COR-L47 (cell line): ENCODE measurements at regions not wholly inside any gene's neighbourhood (a gene's known extent, or its start where the extent isn't known, plus 50 kb on each side); places are given as distances from the start of the nearest gene placed in this dataset.

Experiments used
- DNase-seq: peaks from one replicate; lab custom pipeline; 2025; lab: John Stamatoyannopoulos, UW

DNA sequence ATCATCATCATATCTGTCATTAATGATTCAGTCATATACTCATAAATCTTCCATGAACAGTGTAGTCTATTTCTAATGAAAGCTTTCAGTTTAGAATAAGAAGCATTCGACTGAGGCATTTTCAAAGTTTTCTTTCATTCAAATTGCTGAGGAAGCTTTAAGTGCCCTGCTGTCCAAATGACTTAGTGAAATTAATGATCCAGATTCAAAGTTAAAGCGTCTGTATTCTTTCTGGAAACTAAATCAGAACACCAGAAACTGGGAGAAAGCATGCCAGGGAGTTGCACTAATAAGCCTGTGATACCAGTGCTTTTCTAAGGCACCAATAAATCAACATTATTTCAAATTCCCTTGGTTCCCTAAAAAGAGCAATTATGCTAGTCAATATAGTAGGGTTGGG, 367.8 kb upstream of the ANO5 start:
- DNase-seq, result no peak

DNA sequence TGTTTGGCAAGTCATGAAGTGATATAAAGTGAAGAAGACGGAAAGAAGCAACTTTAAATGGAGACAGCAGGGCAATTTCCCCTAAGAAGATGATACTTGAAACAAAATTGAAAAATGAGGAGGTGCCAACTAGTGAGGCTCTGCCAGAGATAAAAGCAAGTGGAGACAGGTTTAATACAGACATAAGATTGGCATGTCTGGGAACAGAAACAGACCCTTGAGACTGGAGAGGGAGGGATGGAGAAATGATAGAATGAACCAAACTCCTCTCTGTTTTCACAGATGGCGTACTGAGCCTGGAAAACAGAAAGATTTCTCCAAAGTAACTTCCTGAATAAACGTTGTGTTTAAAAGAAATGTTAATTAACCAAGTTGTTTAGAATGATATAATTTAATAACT, 354.5 kb upstream of the ANO5 start:
- DNase-seq, result no peak

DNA sequence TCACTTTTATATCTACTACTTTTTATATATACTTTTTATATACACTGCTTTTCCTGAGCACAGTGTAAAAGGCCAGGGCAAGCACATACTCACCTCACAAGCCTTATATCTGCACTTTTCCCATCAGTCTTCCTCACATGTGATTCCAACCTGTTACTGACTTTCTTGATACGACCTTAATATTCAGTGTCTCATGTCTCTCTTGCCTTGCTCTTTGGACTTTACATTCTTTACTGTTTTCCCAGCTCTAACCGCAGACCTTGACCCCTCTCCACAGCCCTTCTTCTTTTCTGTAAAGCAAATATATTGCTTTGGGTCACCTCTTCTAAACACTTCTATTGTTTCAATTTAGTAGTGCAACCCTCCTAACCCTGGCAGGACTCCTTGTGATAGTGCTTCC, 353.1 kb upstream of the ANO5 start:
- no peak for DNase-seq

DNA sequence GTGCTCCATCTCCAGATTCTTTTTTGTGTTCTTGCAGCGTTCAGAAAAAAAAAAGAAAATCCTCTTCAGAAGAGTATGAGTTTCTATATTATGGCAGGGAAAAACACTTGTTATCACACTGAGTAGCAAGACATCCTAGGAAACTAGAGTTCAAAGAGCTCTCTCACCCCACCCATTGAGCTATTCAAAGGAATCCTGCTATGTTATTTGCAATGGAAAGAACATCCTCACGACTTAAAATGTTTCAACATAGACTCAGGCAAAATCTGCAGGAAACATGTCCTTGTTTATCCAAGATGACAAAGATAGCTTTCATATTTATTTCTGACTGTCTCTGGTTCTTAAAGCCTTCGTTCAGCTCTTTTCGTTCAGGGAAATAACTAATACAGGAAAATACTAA, 331.6 kb upstream of the ANO5 start:
- DNase-seq, result no peak

DNA sequence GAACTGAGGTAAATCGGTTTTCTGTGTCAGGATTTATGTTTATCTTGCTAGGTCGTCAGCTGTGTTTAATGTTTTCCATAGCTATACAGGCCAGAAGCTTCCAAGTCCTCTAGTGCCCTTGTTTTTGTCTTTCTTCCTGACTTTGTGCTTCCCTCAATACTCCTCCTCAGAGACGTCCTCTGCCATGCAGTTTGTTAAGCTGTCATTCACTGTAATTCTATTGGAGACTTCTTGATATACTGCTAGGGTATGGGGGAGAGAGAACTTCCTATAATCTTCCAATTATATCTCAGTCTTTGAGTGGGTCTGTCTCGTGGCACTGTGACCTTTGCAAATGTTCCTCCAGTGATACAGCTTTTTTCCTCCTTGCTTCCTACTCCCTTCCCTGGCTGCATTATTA, 327.3 kb upstream of the ANO5 start:
- no peak for DNase-seq

DNA sequence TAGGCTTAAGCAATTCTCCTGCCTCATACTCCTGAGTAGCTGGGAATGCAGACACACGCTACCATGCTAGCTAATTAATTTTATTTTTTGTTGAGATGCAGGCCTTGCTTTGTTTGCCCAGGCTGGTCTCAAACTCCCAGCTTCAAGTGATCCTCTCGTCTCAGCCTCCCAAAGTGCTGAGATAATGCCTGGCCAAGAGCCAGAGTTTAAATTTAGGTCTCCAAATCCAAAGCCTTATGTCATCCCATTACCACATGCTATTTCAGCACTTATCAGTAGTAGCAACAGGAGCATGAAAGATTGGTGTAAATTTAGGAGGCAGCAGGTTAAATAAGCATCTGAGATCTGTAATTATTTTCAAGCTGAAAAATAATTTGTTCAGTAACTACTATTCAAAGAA, 326.1 kb upstream of the ANO5 start:
- no peak for DNase-seq

DNA sequence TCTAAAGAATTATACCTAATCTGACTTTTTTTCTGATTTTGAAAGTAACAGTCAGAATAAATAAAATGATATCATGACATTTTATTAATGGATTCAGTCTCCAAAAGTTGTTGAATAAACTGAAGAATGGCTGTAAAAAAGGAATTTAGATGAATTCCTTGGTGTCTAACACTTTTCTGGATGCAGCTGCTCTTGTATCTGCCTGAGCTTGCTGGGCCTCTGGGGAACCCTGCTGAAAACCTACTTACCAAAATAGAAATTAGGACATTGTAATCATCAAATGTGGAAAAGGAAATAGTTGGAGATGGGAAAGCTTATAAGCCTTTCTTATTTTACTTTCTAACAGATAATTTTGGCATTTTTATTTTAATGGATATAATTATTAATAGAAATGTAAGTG, 315.7 kb upstream of the ANO5 start:
- DNase-seq, result no peak

- DNase-seq, result no peak
Measured at GRCh38 chr11:21883354-21883753, 309.5 kb upstream of the ANO5 start.

DNA sequence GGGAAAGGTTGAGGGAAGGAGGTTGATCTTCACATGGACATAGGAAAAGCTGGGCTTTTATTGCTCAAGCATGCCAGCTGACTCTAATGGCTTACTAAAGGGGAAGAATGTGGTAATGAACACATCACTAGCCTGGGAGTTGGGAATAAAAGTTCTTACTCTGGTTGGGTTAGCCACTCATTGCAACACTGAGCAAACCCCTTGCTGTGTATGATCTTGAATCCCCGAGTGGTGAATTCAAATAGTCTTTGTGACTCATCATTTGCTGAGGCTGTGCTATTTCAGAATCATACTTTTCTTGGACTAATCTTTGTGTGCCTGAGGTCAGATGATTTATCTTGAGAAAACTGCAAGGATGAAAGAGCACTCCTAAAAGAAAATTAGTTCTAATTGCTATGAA, 304.1 kb upstream of the ANO5 start:
- no peak for DNase-seq

DNA sequence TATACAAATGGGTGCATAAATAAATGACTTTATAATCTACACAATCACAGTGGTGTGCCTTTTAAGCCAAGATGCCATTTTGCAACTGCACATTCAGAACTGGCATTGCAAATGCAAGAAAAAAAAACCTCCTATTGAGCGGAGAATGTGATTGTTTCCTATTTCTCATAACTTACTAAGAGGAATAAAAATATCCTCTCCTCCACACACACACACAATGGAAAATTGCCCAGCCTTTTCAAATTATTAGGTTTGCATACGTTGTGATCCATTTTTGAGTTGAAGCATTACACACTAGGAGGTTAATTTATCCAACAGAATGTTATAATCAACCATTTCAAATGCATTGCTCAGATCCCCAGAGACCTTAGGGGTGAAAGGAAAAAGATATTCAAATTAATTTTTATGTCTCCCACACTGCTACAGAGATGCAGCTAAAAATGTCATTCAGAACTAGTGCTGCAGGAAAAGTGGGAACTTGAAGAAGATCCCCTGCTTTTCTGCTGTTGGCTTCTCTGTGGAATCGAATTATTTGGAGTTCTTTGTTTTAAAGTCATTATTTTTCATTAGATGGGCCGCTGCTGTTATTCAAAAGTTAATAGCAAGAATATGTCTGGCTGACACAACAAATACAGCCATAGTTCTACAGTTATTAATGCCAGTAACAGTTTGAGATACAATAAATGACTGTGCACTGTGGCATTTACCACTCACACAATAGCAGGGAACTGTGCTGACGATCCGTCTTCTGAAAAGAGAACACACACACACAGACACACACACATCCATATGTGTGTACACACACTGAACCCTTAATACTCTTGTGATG, 299.9 kb upstream of the ANO5 start:
- no peak for DNase-seq

GRCh38 chr11:21893565-21893867, 299.4 kb upstream of the ANO5 start:
- DNase-seq, result no peak

- DNase-seq, result no peak
Measured at GRCh38 chr11:21894492-21894891, 298.4 kb upstream of the ANO5 start.

DNA sequence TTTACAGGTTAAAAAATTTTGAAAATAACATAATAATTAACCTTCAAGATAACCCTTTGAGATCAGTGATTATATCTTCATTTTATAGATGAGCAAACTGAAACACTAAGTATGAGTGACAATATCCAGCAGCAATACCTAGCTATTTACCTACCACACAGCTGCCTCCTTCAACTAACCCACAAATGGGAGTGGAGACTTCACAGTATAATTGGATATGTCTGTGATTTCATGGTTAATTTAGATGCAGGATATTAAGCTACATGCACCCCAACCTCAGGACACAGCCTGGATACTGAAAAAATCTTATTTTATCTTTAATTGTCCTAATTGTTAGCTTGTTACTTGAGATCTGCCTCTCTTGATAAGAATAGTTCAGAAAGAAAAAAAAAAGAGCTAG, 297.2 kb upstream of the ANO5 start:
- DNase-seq, result no peak

DNA sequence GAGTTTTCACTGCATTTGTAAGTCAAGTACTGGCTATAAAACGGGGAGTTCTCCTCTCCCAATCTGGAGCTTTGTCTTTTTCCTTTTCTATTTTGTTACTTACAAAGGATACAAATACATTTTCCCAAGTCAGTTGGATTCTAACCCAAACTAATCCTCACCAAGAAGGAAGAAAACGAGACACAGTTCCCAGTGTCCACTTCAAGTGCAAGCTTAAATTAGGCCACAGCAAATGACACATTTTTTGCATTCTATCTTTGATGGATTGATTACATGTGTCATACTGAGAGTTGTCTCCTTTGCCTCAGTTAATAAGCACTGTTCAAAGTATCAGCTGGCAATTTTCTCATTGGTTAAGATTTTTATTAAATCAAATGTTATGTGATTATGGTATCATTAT, 296.7 kb upstream of the ANO5 start:
- no peak for DNase-seq

GRCh38 chr11:21896746-21897602, 295.9 kb upstream of the ANO5 start:
- DNase-seq, result no peak

DNA sequence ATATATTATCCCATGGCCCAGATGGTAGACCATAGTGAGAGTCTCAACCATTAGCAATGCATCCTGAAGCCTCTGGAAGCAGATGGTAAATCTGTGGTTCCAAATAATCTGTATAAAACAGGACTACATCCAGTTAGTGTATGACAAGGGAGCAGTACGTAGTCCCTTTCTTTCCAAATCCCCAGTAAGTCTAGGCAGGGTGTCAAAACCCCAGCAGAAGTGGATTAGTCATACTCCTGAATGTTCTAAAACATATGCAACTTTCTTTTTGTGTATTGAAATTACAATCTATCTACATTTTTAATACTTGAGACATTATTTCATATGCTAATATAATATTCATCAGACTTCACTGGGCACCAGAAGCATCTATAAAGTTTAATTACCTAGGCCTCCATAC, 295.1 kb upstream of the ANO5 start:
- no peak for DNase-seq

DNA sequence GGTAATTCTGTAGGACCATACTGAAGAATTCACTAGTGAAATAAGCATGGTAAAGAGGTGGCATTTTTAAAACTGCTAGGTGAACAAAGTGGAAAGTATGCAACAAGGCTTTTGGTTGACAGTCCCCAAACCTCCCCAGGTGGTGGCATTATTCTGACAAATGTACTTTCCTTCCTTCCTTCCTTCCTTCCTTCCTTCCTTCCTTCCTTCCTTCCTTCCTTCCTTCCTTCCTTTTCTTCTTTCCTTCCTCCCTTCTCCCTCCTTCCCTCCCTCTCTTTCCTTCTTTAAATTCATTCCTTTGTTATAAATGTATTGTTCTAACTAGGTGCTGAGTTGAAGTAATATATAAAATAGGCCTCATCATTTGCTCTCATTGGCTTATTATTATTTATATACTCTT, 284.7 kb upstream of the ANO5 start:
- DNase-seq, result no peak

DNA sequence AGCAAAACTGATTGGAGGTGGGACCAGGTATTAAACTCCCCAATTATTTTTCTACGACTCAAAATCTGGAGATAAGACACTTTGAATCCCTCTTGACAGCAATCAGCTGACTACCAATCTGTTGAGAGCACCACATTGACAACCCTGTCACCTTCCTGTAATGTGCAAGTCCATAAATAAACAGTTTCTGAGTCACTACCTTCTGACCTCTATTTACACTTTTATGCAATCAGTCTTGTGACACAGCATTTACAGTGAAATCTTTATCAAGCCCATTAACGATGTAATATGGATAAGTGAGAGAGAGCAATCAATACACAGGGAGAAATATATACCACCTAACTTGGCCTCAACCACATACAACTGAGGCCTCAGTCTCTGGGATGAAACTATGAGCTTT, 283.7 kb upstream of the ANO5 start:
- no peak for DNase-seq

GRCh38 chr11:21911061-21911460, 281.8 kb upstream of the ANO5 start:
- no peak for DNase-seq

GRCh38 chr11:21912285-21912684, 280.6 kb upstream of the ANO5 start:
- DNase-seq, result no peak

DNA sequence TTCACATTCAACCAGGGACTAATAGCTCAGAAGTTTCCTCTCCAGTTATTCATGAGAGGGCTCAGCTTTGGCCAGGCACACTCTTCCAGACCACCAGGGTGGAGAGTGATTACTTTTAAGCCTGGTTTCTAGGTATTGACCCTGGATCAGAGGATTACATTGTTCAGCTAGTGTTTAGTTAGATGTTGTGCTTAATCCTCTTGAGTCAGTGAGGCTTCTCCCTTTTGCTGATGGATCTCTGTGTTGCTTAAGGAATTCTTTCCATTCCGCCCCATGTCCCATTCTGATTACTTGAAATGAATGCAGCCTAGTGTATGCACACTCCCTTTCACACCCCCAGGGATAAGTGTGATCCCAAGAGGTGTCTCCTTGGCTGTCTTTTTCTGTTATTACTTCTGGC, 271.7 kb upstream of the ANO5 start:
- DNase-seq, result no peak

DNA sequence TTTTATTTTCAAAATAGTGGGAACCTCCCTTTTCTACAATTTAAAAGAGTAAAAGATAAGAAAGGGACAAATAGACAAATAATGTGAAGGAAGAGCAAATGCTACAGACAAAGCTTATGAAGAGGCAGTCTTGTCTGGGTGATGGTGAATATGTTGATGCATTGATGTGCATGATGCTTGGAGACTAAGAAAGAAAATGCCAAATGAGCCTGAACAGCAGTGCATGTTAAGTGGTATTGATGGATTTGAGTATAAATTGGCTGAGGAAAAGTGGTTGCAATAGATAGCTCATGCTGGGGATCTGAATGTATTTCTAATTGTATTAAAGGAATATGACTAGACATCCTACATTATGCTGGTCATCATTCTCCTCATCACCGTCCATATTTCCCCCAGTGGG, 268.6 kb upstream of the ANO5 start:
- no peak for DNase-seq

GRCh38 chr11:21927628-21928027, 265.3 kb upstream of the ANO5 start:
- no peak for DNase-seq

DNA sequence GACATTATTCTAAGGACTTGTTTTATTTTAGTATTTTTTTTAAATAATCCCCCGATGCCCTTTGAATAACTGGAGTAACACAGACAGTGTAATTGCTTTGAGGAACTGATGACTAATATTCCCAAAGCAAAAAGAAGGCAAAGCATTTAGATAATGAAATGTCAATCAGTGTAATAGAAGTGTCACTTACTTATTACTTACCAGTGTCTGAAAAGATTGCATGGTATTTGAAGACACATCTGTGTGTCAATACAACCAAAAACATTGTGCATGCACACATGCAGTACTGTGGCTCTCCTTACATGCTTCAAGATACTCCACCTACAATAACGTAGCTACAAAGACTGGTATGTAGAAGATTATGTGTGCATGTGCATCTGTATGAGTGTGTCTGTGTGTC, 264.0 kb upstream of the ANO5 start:
- DNase-seq, result no peak
